ENCODE measurements at regions not wholly inside any gene's neighbourhood (a gene's known extent, or its start where the extent isn't known, plus 50 kb on each side); places are given as distances from the start of the nearest gene placed in this dataset.

- no peak for DNase-seq (ENCODE audit: low spot score in 2 of 2)
- Histone ChIP-seq H3K9me3 (no peaks in the 10 kb centered on the region), H3K4me3 (no peak overlapping the region), H3K4me1 (no peaks in the 10 kb centered on the region), H3K27ac (no peak overlapping the region), H3K36me3 (no peaks in the 10 kb centered on the region), H3K27me3 (no peaks in the 10 kb centered on the region)
- TF ChIP-seq CTCF (IDR thresholded peaks at IDR 0.05) (no peak), EP300 (IDR thresholded peaks at IDR 0.05) (no peak), POLR2A (IDR thresholded peaks at IDR 0.05) (no peak)
- WGBS, 2 donors, result 85 to 88% methylated on average over 3 of the region's 3 CpGs
Observed at GRCh38 chr13:84192125-84192524, 309.9 kb upstream of the SLITRK1 start.

DNA sequence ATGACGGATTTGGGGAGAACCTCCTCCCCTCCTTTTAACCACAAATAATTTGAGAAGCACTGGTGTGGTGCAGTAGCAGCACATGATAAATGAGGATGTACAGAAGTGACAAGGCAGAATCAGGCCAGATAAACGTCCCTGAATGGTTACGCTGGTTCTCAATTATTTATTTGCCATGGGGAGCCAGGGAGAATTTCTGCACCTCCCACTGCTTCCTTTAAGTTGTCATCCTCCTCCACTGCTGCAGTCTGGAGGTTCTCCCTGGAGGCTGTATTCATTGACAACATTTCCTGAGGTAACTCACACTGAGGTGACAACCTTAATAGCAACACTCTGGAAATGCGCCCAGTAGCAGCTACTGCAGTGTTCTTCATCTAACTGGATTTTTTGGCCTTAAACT is 308.9 kb upstream of the SLITRK1 start:
- no peak overlapping the region for H3K27ac ChIP-seq
- no peaks in the 10 kb centered on the region for H3K4me1 ChIP-seq
- H3K27me3 ChIP-seq, result no peaks in the 10 kb centered on the region
- no peaks in the 10 kb centered on the region for H3K9me3 ChIP-seq
- H3K4me3 ChIP-seq, result no peak overlapping the region
- no peaks in the 10 kb centered on the region for H3K36me3 ChIP-seq
- DNase-seq (ENCODE audit: low spot score in 2 of 2), result no peak
- WGBS, 2 donors, result 71 to 76% methylated on average over 4 of the region's 4 CpGs
- TF ChIP-seq CTCF (IDR thresholded peaks at IDR 0.05) (no peak), EP300 (IDR thresholded peaks at IDR 0.05) (no peak), POLR2A (IDR thresholded peaks at IDR 0.05) (no peak)

- WGBS, 2 donors, result 76 to 77% methylated on average over 1 of the region's 1 CpG
- no peaks in the 10 kb centered on the region for H3K36me3 ChIP-seq
- H3K4me1 ChIP-seq, result no peaks in the 10 kb centered on the region
- no peak overlapping the region for H3K27ac ChIP-seq
- H3K4me3 ChIP-seq, result no peak overlapping the region
- no peaks in the 10 kb centered on the region for H3K27me3 ChIP-seq
- TF ChIP-seq CTCF (IDR thresholded peaks at IDR 0.05) (no peak), EP300 (IDR thresholded peaks at IDR 0.05) (no peak), POLR2A (IDR thresholded peaks at IDR 0.05) (no peak)
- H3K9me3 ChIP-seq, result no peaks in the 10 kb centered on the region
- DNase-seq (ENCODE audit: low spot score in 2 of 2), result no peak
Observed at GRCh38 chr13:84187626-84188025, 305.4 kb upstream of the SLITRK1 start.

DNA sequence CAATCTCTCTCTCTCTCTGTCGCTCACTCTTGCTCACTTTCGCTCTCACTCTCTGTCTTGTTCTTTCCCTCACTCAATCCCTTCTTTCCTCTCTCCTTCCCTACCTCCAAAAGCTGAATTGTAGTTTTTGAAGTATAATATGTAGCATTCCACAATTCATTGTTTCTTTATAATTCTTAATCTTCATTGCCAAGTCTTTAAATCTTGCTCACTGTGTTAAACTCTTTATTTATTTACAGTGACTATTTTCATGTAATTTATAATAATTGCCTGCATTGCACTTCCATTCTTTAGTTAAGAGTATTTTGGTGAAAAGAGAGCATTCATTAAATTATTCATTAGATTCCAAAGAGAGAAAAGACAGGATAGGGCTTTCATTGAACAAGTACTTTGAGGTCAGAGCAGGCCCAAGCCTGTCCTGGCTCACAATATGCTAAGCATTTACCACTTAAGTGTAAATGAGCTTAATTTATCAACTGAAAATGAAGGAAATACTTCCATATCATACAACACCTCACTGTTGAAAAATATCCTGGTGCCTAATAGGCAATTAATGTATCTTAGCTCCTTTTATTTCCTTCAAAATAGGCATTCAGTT is 257.4 kb upstream of the SLITRK1 start:
- no peaks in the 10 kb centered on the region for H3K4me1 ChIP-seq
- H3K9me3 ChIP-seq, result no peaks in the 10 kb centered on the region
- DNase-seq (ENCODE audit: low spot score in 2 of 2), result no peak
- WGBS, 2 donors, result 88 to 92% methylated on average over 2 of the region's 2 CpGs
- no peak overlapping the region for H3K27ac ChIP-seq
- H3K27me3 ChIP-seq, result no peaks in the 10 kb centered on the region
- H3K36me3 ChIP-seq, result no peaks in the 10 kb centered on the region
- no peak overlapping the region for H3K4me3 ChIP-seq
- TF ChIP-seq POLR2A (IDR thresholded peaks at IDR 0.05) (no peak), CTCF (IDR thresholded peaks at IDR 0.05) (no peak), EP300 (IDR thresholded peaks at IDR 0.05) (no peak)

- DNase-seq (ENCODE audit: low spot score in 2 of 2), result no peak
- no peaks in the 10 kb centered on the region for H3K4me1 ChIP-seq
- H3K27me3 ChIP-seq, result no peaks in the 10 kb centered on the region
- WGBS, 2 donors, result 71 to 72% methylated on average over 2 of the region's 2 CpGs
- H3K9me3 ChIP-seq, result no peaks in the 10 kb centered on the region
- H3K4me3 ChIP-seq, result no peak overlapping the region
- TF ChIP-seq POLR2A (IDR thresholded peaks at IDR 0.05) (no peak), CTCF (IDR thresholded peaks at IDR 0.05) (no peak), EP300 (IDR thresholded peaks at IDR 0.05) (no peak)
- no peaks in the 10 kb centered on the region for H3K36me3 ChIP-seq
- H3K27ac ChIP-seq, result no peak overlapping the region
Observed at GRCh38 chr13:84137292-84137691, 255.0 kb upstream of the SLITRK1 start.

All from tibial nerve (tissue), 4 donors.